PFSK-1 (cell line): ENCODE measurements at regions not wholly inside any gene's neighbourhood (a gene's known extent, or its start where the extent isn't known, plus 50 kb on each side); places are given as distances from the start of the nearest gene placed in this dataset.

ENCODE experiments used
- FOXP2 ChIP-seq: optimal IDR thresholded peaks from 2 replicates; pipeline ENCODE3; 2011; ENCODE audit warnings: borderline replicate concordance, control low read depth, inconsistent platforms; ENCODE audit not compliant: insufficient read depth; ENCODE audit errors: extremely low read length, extremely low read depth
- POLR2AphosphoS5 ChIP-seq: IDR thresholded peaks from 2 replicates; pipeline ENCODE4 v1.6.1; 2012; ENCODE audit warnings: low read depth, mild to moderate bottlenecking, control low read depth, low read length, moderate library complexity
- REST ChIP-seq, 2 experiments: IDR thresholded peaks; 2 replicates each; pipeline versions ENCODE4 v1.6.1 to v1.8.0; 2011 to 2012; ENCODE audit warnings: low read depth in 2 of 2, low read length in 2 of 2, control low read depth in 1 of 2, inconsistent platforms in 1 of 2, mild to moderate bottlenecking in 1 of 2, moderate library complexity in 1 of 2; ENCODE audit not compliant: insufficient read depth in 1 of 2
- SIN3A ChIP-seq: IDR thresholded peaks from 2 replicates; pipeline ENCODE4 v1.6.1; 2012; ENCODE audit warnings: mild to moderate bottlenecking, low read length, moderate library complexity, borderline replicate concordance; ENCODE audit not compliant: insufficient read depth
- TAF1 ChIP-seq: IDR thresholded peaks from 2 replicates; pipeline ENCODE4 v1.6.1; 2012; ENCODE audit warnings: low read length, control low read depth, borderline replicate concordance; ENCODE audit not compliant: insufficient read depth

DNA sequence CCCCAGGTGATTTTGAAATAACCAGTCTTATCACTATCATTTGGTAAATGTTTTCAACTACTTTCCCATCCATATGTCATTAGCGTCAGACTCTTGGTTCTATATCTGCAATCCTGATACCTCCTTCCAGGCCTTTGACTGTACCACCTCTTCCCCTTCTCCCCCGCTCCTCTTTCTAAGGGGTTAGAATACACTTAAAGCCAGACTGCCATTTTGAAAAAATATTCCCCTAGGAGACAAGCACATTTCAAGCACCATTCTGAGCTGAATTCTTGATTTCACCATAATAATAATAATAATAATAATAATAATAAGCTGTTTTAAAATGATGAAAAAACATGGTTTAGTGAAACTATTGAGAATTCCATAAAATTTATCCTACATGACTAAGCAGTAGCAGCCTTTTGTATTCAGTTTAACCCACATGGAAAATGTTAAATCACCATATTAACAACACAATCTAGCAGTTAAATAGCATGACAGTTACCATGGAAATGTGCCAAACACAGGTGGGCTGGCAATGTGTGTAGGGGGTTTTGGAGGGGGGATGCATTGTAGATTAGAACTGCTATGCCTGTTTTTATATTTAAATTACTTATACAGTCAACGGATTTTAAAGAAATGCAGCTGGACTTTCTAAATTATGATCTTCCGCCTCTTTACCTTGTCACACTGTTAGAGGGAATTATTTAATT is 480.2 kb upstream of the DEPDC1 start:
- TF ChIP-seq FOXP2 (no peak), REST (IDR thresholded peaks at IDR 0.05; ENCODE audit: insufficient read depth in 1 of 2, low read depth in 2 of 2, low read length in 2 of 2) (no peak), SIN3A (no peak), TAF1 (no peak), POLR2AphosphoS5 (no peak)

- TF ChIP-seq FOXP2 (no peak), SIN3A (no peak), TAF1 (no peak), POLR2AphosphoS5 (no peak), REST (IDR thresholded peaks at IDR 0.05; ENCODE audit: insufficient read depth in 1 of 2, low read depth in 2 of 2, low read length in 2 of 2) (no peak)
These were observed 483.0 kb upstream of the DEPDC1 start for GRCh38 chr1:68979891-68980290.

DNA sequence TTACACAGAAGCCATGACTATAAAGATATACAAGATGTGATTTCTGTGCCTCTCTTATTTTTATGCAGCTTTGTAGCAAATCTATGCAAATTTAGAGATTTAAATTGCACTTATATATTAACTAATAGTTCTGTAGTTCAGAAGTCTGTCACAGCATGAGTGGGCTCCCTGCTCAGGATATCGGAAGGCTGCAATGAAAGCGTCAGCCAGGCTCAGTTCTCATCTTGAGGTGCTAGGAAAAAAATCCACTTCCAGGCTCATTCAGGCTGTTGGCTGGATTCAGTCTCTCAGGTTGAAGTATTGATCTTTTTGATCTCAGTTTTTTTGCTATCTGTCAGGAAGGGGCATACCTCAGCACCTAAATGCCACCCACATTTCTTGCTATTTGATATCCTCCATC is 487.4 kb upstream of the DEPDC1 start:
- no peak for TF ChIP-seq SIN3A
- TF ChIP-seq FOXP2 = no peak
- TF ChIP-seq POLR2AphosphoS5 = no peak
- TF ChIP-seq REST (IDR thresholded peaks at IDR 0.05; ENCODE audit: insufficient read depth in 1 of 2, low read depth in 2 of 2, low read length in 2 of 2) = no peak
- TF ChIP-seq TAF1 = no peak

DNA sequence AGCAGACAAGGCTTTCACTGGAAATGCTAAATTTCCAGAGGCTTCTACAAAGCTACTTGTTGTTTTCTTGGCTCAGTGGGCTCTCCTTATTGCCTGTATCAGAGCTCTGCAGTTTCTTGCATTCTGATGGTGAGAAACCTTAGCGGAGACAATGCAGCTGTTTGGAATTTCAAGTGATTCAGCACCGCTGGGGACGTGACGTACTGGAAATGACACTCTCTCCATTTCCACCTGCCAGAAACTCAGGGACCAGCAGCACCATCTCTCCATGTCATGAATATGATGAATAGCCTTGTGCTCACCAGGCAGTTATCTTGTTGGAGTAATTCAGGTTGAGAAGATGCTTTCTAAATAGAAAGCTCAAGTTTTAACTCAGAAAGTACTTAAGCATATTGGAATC is 497.2 kb upstream of the DEPDC1 start:
- no peak for TF ChIP-seq REST (IDR thresholded peaks at IDR 0.05; ENCODE audit: insufficient read depth in 1 of 2, low read depth in 2 of 2, low read length in 2 of 2)
- TF ChIP-seq SIN3A = no peak
- no peak for TF ChIP-seq TAF1
- no peak for TF ChIP-seq FOXP2
- no peak for TF ChIP-seq POLR2AphosphoS5

DNA sequence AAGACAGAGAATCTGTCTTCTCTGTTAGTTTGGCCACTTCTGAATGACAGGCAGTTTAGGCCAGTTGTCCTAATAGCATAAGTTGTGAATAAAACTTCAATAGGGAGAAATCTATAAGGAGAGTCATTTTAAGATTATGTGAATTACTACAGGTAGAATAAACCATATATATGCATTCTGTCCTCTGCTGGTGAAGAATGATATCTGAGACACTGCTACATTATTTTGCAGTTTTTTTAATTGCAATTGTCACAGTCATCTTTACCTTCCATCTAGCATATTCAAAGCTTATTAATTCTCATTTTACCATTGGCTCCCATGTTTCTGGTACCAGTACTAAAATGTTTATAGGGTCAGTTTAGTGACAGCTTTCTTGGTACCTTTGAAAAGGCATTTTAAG is 519.6 kb upstream of the DEPDC1 start:
- TF ChIP-seq TAF1 = no peak
- no peak for TF ChIP-seq POLR2AphosphoS5
- no peak for TF ChIP-seq REST (IDR thresholded peaks at IDR 0.05; ENCODE audit: insufficient read depth in 1 of 2, low read depth in 2 of 2, low read length in 2 of 2)
- TF ChIP-seq FOXP2 = no peak
- TF ChIP-seq SIN3A = no peak
